Natural killer cell (primary cell): ENCODE measurements at regions not wholly inside any gene's neighbourhood (a gene's known extent, or its start where the extent isn't known, plus 50 kb on each side); places are given as distances from the start of the nearest gene placed in this dataset.

Source experiments
- ATAC-seq, 3 donors: fragments of 150-1000 bp in 2 of 3; fragments of 200-7000 bp in 1 of 3; cut with Tn5 transposase; 1 replicate in 1 of 3; 2 replicates in 2 of 3; pipeline ENCODE4 v1.10.0; 2021; ENCODE audit warnings: mild to moderate bottlenecking in 2 of 3, moderate library complexity in 2 of 3
- DNase-seq, 2 donors: peaks; one replicate each; pipeline versions ENCODE4 v3.0.0 to v3.0.0-alpha.2; 2013 to 2021; ENCODE audit warnings: mixed read lengths in 1 of 2
- H3K27ac ChIP-seq: one replicate; pipeline ENCODE4 v1.5.1; 2013; ENCODE audit warnings: mild to moderate bottlenecking, low read length
- H3K27me3 ChIP-seq: one replicate; pipeline ENCODE4 v1.6.1; 2013; ENCODE audit warnings: low read length; ENCODE audit not compliant: control insufficient read depth, insufficient read depth
- H3K36me3 ChIP-seq: one replicate; pipeline ENCODE4 v1.6.1; 2013; ENCODE audit warnings: low read length; ENCODE audit not compliant: control insufficient read depth, insufficient read depth
- H3K4me1 ChIP-seq: one replicate; pipeline ENCODE4 v1.6.1; 2013; ENCODE audit warnings: low read length; ENCODE audit not compliant: control insufficient read depth, insufficient read depth
- H3K4me3 ChIP-seq: one replicate; pipeline ENCODE4 v1.5.1; 2013; ENCODE audit warnings: low read length
- H3K9me3 ChIP-seq: one replicate; pipeline ENCODE4 v1.6.1; 2013; ENCODE audit warnings: low read length; ENCODE audit not compliant: control insufficient read depth, insufficient read depth
- H3K27ac Mint-ChIP-seq, 2 donors: one replicate each; pipeline ENCODE4 v1.8.0; 2022; ENCODE audit warnings: mild to moderate bottlenecking in 2 of 2, mixed read lengths in 2 of 2, moderate library complexity in 1 of 2
- H3K27me3 Mint-ChIP-seq, 2 donors: one replicate each; pipeline ENCODE4 v1.8.0; 2022; ENCODE audit warnings: low read depth in 2 of 2, mixed read lengths in 2 of 2
- H3K36me3 Mint-ChIP-seq: one replicate; pipeline ENCODE4 v1.8.0; 2022; ENCODE audit warnings: mixed read lengths
- H3K4me1 Mint-ChIP-seq, 2 donors: one replicate each; pipeline ENCODE4 v1.8.0; 2022; ENCODE audit warnings: mixed read lengths in 2 of 2
- H3K4me3 Mint-ChIP-seq: one replicate; pipeline ENCODE4 v1.8.0; 2022; ENCODE audit warnings: mild to moderate bottlenecking, moderate library complexity, mixed read lengths
- H3K9me3 Mint-ChIP-seq, 2 donors: one replicate each; pipeline ENCODE4 v1.8.0; 2022; ENCODE audit warnings: mixed read lengths in 2 of 2
- WGBS: methylation state at CpG from one replicate; pipeline ENCODE4 v1.1.7; 2013; ENCODE audit warnings: missing lambda C conversion rate; ENCODE audit not compliant: insufficient coverage; 5-methylcytosine and 5-hydroxymethylcytosine counted together
- intact Hi-C: fragments of 100-400 bp; cut with micrococcal nuclease; formaldehyde crosslinking; loops from one replicate; pipeline ENCODE4 v1.14.2; 2022
- TF ChIP-seq, protein P1 (sequence below): fragments of 200-600 bp; IDR thresholded peaks from one replicate; pipeline ENCODE4 v1.8.0; 2022; ENCODE audit warnings: antibody characterized with exemption

DNA sequence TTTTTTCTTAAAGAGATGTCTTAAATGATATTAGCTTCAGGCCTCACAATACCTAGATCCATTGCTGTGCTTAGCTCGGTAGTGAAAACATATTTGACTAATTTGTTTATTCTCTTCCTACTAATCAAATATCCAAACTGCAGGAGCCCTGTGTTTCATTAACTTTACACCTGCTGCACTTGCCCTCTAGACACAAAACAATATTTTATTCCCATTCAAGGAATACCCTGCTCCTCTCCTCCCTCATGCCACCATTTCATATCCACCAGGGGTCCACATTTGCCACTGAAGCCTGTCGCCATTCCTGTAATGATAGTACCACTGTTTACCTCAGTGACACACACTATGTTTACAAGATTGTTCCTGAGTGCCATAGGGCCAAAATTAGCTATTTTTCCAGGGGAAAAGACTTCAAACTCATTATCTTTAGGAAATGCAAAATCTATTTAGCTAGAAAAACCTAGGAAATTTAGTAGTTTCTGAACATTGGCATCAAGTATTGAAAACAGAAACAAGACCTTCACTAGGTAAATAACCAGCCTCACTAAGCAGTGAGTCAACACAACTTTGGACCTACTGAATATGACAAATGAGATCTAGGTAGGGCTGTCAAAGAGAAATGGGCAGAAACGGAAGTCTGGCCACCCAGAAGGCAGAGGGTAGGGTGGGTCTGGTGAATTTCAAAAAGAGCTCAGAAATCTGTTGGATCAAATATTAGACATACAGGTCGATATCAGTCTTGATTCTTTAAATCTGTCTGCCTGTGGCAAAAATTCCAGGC, 134.6 kb upstream of the KCNK1 start:
- no peaks in the 10 kb centered on the region for H3K4me1 Mint-ChIP-seq
- no peak overlapping the region for H3K27ac Mint-ChIP-seq
- H3K36me3 Mint-ChIP-seq, result no peaks in the 10 kb centered on the region
- Histone ChIP-seq H3K9me3 (no peaks in the 10 kb centered on the region), H3K27ac (no peak overlapping the region), H3K4me3 (no peak overlapping the region), H3K4me1 (no peaks in the 10 kb centered on the region), H3K27me3 (no peaks in the 10 kb centered on the region), H3K36me3 (no peaks in the 10 kb centered on the region)
- intact Hi-C loops, result no loop called here
- no peaks in the 10 kb centered on the region for H3K27me3 Mint-ChIP-seq
- H3K4me3 Mint-ChIP-seq, result no peak overlapping the region
- no peak for DNase-seq
- peaks cover 0 to 2% of the 10 kb centered on the region in 2 donors for H3K9me3 Mint-ChIP-seq
- TF ChIP-seq, protein P1, sequence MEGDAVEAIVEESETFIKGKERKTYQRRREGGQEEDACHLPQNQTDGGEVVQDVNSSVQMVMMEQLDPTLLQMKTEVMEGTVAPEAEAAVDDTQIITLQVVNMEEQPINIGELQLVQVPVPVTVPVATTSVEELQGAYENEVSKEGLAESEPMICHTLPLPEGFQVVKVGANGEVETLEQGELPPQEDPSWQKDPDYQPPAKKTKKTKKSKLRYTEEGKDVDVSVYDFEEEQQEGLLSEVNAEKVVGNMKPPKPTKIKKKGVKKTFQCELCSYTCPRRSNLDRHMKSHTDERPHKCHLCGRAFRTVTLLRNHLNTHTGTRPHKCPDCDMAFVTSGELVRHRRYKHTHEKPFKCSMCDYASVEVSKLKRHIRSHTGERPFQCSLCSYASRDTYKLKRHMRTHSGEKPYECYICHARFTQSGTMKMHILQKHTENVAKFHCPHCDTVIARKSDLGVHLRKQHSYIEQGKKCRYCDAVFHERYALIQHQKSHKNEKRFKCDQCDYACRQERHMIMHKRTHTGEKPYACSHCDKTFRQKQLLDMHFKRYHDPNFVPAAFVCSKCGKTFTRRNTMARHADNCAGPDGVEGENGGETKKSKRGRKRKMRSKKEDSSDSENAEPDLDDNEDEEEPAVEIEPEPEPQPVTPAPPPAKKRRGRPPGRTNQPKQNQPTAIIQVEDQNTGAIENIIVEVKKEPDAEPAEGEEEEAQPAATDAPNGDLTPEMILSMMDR, result no peak
- 79% methylated on average over 4 of the region's 4 CpGs for WGBS
- ATAC-seq, result no peak

DNA sequence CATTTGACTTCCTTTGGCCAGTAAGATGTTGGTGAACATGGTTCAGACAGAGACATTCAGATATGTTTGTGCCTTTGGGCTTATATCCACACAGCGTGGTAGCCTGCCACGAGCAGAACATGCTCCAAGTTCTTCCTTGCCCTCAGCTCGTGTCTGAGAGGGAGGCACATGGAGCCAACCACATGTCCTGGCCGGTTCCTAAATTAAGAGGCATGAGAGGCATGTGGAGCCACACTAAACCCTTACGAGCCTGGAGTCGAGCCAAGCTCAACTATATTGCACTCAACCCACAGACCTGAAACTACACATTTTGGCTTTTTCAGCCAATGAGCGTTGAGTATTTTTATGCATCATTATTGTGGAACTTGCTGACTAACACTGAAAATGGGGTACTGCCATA, 133.7 kb upstream of the KCNK1 start:
- no peaks in the 10 kb centered on the region for H3K36me3 Mint-ChIP-seq
- no peaks in the 10 kb centered on the region for H3K4me1 Mint-ChIP-seq
- H3K9me3 Mint-ChIP-seq, result peaks cover 0 to 2% of the 10 kb centered on the region in 2 donors
- Histone ChIP-seq H3K9me3 (no peaks in the 10 kb centered on the region), H3K4me1 (no peaks in the 10 kb centered on the region), H3K27me3 (no peaks in the 10 kb centered on the region), H3K36me3 (no peaks in the 10 kb centered on the region), H3K4me3 (no peak overlapping the region), H3K27ac (no peak overlapping the region)
- TF ChIP-seq, protein P1, result no peak
- intact Hi-C loops, result no loop called here
- WGBS, result 84% methylated on average over 7 of the region's 7 CpGs
- no peak for DNase-seq
- H3K27me3 Mint-ChIP-seq, result no peaks in the 10 kb centered on the region
- no peak overlapping the region for H3K4me3 Mint-ChIP-seq
- no peak overlapping the region for H3K27ac Mint-ChIP-seq
- no peak for ATAC-seq

DNA sequence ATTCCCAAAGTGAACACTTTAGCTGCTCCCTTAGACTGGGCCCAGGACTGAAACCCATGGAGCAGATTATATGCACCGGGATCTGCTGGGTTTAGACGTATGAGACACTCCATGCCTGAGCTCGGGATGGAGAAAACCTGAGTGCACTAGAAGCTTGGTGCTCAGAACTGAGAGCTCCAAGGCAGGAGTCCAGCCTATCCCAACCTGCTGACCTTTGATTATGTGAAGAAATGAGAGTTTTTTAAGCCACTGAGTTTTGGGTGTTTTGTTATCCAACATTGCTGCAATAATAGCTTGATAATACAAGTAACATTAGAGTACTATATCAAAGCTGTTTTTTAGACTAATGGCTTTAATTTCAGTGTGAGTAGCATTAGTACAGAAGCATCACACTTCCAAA, 131.5 kb upstream of the KCNK1 start:
- H3K4me1 Mint-ChIP-seq, result no peaks in the 10 kb centered on the region
- 84% methylated on average over 3 of the region's 3 CpGs for WGBS
- H3K4me1 ChIP-seq, result no peaks in the 10 kb centered on the region
- no peak for ATAC-seq
- no peak overlapping the region for H3K27ac ChIP-seq
- H3K27me3 ChIP-seq, result no peaks in the 10 kb centered on the region
- no peak overlapping the region for H3K27ac Mint-ChIP-seq
- no peaks in the 10 kb centered on the region for H3K36me3 Mint-ChIP-seq
- H3K36me3 ChIP-seq, result no peaks in the 10 kb centered on the region
- DNase-seq, result no peak
- H3K4me3 Mint-ChIP-seq, result no peak overlapping the region
- TF ChIP-seq, protein P1, result no peak
- H3K4me3 ChIP-seq, result no peak overlapping the region
- intact Hi-C loops, result no loop called here
- peaks cover 0 to 4% of the 10 kb centered on the region in 2 donors for H3K27me3 Mint-ChIP-seq
- H3K9me3 Mint-ChIP-seq, result peaks cover 0 to 2% of the 10 kb centered on the region in 2 donors
- H3K9me3 ChIP-seq, result no peaks in the 10 kb centered on the region

DNA sequence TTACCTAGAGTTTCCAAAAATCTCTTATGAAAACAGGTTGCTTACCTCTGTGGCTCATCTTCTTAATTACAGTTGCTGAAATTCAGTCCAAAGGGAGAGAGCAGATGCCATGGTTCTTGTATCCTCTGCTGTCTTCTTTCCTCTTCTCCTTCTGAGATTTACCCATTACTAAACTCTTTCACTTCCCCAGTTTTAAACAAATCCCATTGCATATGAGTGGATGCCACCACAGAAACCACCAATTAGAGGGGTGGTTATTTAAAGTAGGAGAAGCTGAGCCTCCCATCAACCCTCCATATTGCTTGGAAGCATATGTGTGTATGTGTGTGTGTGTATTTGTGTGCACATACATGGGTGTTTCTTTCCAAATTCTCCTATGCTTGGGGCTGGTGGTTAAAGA, 128.5 kb upstream of the KCNK1 start:
- DNase-seq, result no peak
- Histone ChIP-seq H3K27ac (no peak overlapping the region), H3K4me3 (no peak overlapping the region), H3K27me3 (no peaks in the 10 kb centered on the region), H3K9me3 (no peaks in the 10 kb centered on the region), H3K36me3 (no peaks in the 10 kb centered on the region), H3K4me1 (no peaks in the 10 kb centered on the region)
- peaks cover 0 to 4% of the 10 kb centered on the region in 2 donors for H3K27me3 Mint-ChIP-seq
- H3K36me3 Mint-ChIP-seq, result no peaks in the 10 kb centered on the region
- H3K9me3 Mint-ChIP-seq, result peaks cover 0 to 6% of the 10 kb centered on the region in 2 donors
- TF ChIP-seq, protein P1, result no peak
- intact Hi-C loops, result no loop called here
- no peak for ATAC-seq
- no peak overlapping the region for H3K27ac Mint-ChIP-seq
- H3K4me3 Mint-ChIP-seq, result no peak overlapping the region
- no peaks in the 10 kb centered on the region for H3K4me1 Mint-ChIP-seq
